ENCODE measurements at regions not wholly inside any gene's neighbourhood (a gene's known extent, or its start where the extent isn't known, plus 50 kb on each side); places are given as distances from the start of the nearest gene placed in this dataset.

DNA sequence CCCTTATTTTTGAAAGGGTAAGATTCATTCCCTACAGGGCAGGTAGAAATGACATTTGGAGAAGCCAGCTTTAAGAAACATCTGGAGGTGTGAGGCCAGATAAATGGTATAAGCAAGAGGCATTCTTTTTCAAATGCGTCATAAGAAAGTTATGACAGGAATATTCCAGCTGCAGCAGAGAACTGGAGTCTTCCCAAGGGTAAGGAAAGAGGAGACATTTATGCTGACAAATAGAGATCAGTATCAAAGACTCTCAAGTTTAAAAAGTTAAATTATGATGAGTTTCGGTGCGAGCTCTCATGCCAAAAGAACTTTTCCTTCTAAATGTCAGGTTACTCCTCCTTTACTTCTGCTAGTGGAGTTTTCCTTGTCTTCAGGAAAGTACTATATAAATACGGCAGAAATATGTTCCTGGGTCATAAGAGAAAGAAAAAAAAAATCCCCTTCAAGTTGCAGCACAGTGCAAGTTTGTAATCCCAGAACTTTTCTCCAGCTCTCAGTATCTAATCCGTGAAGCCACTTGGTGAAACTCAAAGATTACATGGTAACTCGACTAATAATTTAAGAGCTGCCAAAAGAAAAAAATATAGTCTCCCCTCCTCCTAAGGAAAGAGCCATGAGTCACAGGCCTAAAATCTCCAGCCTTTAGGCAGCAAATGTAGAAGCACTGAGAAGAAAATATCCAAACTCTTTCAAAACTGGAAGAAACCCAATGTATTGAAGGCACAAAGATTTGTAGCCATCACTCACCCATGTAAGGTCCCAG, 428.1 kb downstream of the MEIS1 start:
- Histone ChIP-seq H3K36me3 (ENCODE audit: control insufficient read depth, low read length) (no peaks in the 10 kb centered on the region), H3K27ac (ENCODE audit: low read depth, low read length) (no peak overlapping the region), H3K9me2 (replicated peaks; ENCODE audit: control insufficient read depth, low read length) (no peaks in the 10 kb centered on the region), H3K79me2 (ENCODE audit: control insufficient read depth, low read length) (no peaks in the 10 kb centered on the region), H3K4me3 (ENCODE audit: low read length) (no peak overlapping the region), H3K9me3 (ENCODE audit: control insufficient read depth, insufficient read depth, low read length) (no peaks in the 10 kb centered on the region), H3F3A (ENCODE audit: control insufficient read depth, insufficient read depth) (no peaks in the 10 kb centered on the region), H3K4me2 (ENCODE audit: low read length) (no peak overlapping the region), H3K4me1 (ENCODE audit: control insufficient read depth, low read length) (no peaks in the 10 kb centered on the region), H3K27me3 (ENCODE audit: control insufficient read depth, low read length) (no peaks in the 10 kb centered on the region), H4K20me1 (ENCODE audit: control insufficient read depth, insufficient read depth, low read depth, low read length) (no peaks in the 10 kb centered on the region)
- no peak for TF ChIP-seq EZH2phosphoT487 (IDR thresholded peaks at IDR 0.05; ENCODE audit: borderline replicate concordance, low read length)
- TF ChIP-seq, protein P1, sequence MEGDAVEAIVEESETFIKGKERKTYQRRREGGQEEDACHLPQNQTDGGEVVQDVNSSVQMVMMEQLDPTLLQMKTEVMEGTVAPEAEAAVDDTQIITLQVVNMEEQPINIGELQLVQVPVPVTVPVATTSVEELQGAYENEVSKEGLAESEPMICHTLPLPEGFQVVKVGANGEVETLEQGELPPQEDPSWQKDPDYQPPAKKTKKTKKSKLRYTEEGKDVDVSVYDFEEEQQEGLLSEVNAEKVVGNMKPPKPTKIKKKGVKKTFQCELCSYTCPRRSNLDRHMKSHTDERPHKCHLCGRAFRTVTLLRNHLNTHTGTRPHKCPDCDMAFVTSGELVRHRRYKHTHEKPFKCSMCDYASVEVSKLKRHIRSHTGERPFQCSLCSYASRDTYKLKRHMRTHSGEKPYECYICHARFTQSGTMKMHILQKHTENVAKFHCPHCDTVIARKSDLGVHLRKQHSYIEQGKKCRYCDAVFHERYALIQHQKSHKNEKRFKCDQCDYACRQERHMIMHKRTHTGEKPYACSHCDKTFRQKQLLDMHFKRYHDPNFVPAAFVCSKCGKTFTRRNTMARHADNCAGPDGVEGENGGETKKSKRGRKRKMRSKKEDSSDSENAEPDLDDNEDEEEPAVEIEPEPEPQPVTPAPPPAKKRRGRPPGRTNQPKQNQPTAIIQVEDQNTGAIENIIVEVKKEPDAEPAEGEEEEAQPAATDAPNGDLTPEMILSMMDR (IDR thresholded peaks at IDR 0.05; ENCODE audit: low read depth, low read length, poor library complexity, severe bottlenecking), result no peak

DNA sequence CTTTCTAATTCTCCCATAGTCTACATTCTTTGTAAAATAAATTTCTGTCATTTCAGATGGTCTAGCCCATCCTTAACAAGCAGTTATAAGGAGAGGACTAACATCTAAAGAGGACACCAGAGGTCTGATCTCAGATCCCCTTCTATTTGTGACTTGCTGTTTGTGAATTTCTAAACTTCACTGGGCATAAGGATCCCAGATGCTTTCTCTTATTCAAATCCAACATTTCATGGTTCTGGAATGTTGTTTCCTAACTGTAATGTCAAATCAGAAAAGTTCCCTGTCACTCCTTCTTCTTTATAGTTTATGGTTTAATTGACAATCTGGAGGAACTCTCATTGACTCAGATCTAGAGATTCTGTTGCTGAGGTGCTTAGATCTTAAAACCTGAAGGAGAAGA, 430.2 kb downstream of the MEIS1 start:
- Histone ChIP-seq H3K4me1 (ENCODE audit: control insufficient read depth, low read length) (no peaks in the 10 kb centered on the region), H3K79me2 (ENCODE audit: control insufficient read depth, low read length) (no peaks in the 10 kb centered on the region), H3K4me2 (ENCODE audit: low read length) (no peak overlapping the region), H3K27ac (ENCODE audit: low read depth, low read length) (no peak overlapping the region), H4K20me1 (ENCODE audit: control insufficient read depth, insufficient read depth, low read depth, low read length) (no peaks in the 10 kb centered on the region), H3K36me3 (ENCODE audit: control insufficient read depth, low read length) (no peaks in the 10 kb centered on the region), H3K4me3 (ENCODE audit: low read length) (no peak overlapping the region), H3K9me3 (ENCODE audit: control insufficient read depth, insufficient read depth, low read length) (no peaks in the 10 kb centered on the region), H3F3A (ENCODE audit: control insufficient read depth, insufficient read depth) (no peaks in the 10 kb centered on the region), H3K9me2 (replicated peaks; ENCODE audit: control insufficient read depth, low read length) (no peaks in the 10 kb centered on the region), H3K27me3 (ENCODE audit: control insufficient read depth, low read length) (no peaks in the 10 kb centered on the region)
- no peak for TF ChIP-seq EZH2phosphoT487 (IDR thresholded peaks at IDR 0.05; ENCODE audit: borderline replicate concordance, low read length)
- TF ChIP-seq, protein P1 (IDR thresholded peaks at IDR 0.05; ENCODE audit: low read depth, low read length, poor library complexity, severe bottlenecking), result no peak

DNA sequence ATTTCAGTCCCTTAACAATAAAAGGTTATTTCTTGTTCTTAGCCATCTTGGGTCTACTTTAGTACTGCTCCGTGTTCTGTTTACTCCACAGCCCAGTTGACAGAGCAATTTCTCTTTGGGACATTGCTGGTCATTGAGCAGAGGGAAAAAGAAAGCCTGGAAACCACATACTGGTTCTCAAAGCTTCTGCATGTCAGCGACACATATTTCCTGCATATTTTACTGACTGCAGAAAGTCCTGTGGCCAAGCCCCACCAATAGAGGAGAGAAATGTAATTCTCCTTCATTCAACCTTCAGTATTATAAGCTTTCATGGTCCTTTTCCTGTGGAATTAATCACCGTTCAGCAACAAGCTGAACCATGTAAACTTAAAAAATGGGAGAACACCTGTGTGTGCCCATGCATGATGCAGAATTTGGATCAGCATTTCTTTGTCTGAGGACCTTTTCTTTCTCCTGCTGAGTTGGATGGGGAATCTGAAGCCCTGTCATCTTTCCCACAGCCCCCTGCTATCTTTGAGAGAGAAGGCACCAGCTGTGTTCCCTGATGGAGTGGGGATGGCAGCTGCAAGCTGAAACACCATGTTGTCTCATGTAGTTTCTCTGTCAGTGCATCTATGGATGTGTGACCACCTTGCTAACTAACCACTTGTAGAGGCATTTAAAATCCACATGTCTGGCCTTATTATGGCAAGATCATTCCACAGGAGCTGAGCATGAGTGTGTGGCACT, 431.6 kb downstream of the MEIS1 start:
- no peak overlapping the region for H3K4me2 ChIP-seq (ENCODE audit: low read length)
- H4K20me1 ChIP-seq (ENCODE audit: control insufficient read depth, insufficient read depth, low read depth, low read length), result no peaks in the 10 kb centered on the region
- no peaks in the 10 kb centered on the region for H3K4me1 ChIP-seq (ENCODE audit: control insufficient read depth, low read length)
- no peaks in the 10 kb centered on the region for H3K79me2 ChIP-seq (ENCODE audit: control insufficient read depth, low read length)
- no peaks in the 10 kb centered on the region for H3K9me3 ChIP-seq (ENCODE audit: control insufficient read depth, insufficient read depth, low read length)
- H3K36me3 ChIP-seq (ENCODE audit: control insufficient read depth, low read length), result no peaks in the 10 kb centered on the region
- H3K27me3 ChIP-seq (ENCODE audit: control insufficient read depth, low read length), result no peaks in the 10 kb centered on the region
- H3K27ac ChIP-seq (ENCODE audit: low read depth, low read length), result no peak overlapping the region
- TF ChIP-seq EZH2phosphoT487 (IDR thresholded peaks at IDR 0.05; ENCODE audit: borderline replicate concordance, low read length), result no peak
- TF ChIP-seq, protein P1 (IDR thresholded peaks at IDR 0.05; ENCODE audit: low read depth, low read length, poor library complexity, severe bottlenecking), result no peak
- H3F3A ChIP-seq (ENCODE audit: control insufficient read depth, insufficient read depth), result no peaks in the 10 kb centered on the region
- no peak overlapping the region for H3K4me3 ChIP-seq (ENCODE audit: low read length)
- no peaks in the 10 kb centered on the region for H3K9me2 ChIP-seq (replicated peaks; ENCODE audit: control insufficient read depth, low read length)
